MM.1S (cell line): ENCODE measurements at regions not wholly inside any gene's neighbourhood (a gene's known extent, or its start where the extent isn't known, plus 50 kb on each side); places are given as distances from the start of the nearest gene placed in this dataset.

ENCODE experiments used
- CTCF ChIP-seq: fragments of 300-600 bp; sonication (generic); IDR thresholded peaks from 2 replicates; pipeline ENCODE4 v1.5.1; 2016; ENCODE audit warnings: antibody characterized with exemption, low read length, mixed read lengths
- EZH2 ChIP-seq: fragments of 300-600 bp; sonication (generic); optimal IDR thresholded peaks from 2 replicates; pipeline ENCODE3; 2017; ENCODE audit warnings: low read depth, mild to moderate bottlenecking, antibody characterized with exemption, low read length, mixed read lengths
- EZH2phosphoT487 ChIP-seq: fragments of 300-600 bp; sonication (generic); IDR thresholded peaks from 2 replicates; pipeline ENCODE4 v1.6.1; 2018; ENCODE audit warnings: antibody characterized with exemption, low read length

GRCh38 chr1:47705517-47706130 lies 267.8 kb downstream of the FOXD2 start:
- TF ChIP-seq CTCF (no peak), EZH2 (no peak), EZH2phosphoT487 (no peak)
